ENCODE measurements at regions not wholly inside any gene's neighbourhood (a gene's known extent, or its start where the extent isn't known, plus 50 kb on each side); places are given as distances from the start of the nearest gene placed in this dataset.

DNA sequence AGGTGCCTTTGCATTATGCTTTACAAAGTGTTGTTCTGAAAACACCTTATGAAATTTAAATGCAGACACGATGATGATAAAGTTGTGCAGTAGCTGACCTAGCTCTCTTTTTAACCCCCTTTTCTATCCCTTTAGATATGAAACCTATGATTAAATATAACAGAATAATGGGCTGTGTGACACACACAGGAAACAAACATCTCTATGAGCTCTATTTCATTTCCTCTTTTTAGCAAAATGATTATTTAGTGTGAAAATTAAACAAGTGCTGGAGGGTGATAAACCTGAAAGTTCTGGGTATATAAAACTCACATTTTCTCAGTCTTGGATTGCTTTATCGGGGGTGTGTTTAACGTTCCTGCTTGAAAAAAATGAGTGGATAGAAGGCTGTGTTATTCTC, 1310.5 kb upstream of the CELF2 start:
- Histone ChIP-seq H3K4me3 (no peak overlapping the region), H3K4me1 (no peaks in the 10 kb centered on the region), H3K27ac (no peak overlapping the region), H3K36me3 (no peaks in the 10 kb centered on the region), H3K27me3 (no peaks in the 10 kb centered on the region), H3K9me3 (no peaks in the 10 kb centered on the region)
- FAIRE-seq, result no peak
- 65 to 76% methylated on average over 3 of the region's 3 CpGs for WGBS, 2 donors
- ATAC-seq, result no peak
- DNase-seq, result no peak
- TF ChIP-seq, protein P1, sequence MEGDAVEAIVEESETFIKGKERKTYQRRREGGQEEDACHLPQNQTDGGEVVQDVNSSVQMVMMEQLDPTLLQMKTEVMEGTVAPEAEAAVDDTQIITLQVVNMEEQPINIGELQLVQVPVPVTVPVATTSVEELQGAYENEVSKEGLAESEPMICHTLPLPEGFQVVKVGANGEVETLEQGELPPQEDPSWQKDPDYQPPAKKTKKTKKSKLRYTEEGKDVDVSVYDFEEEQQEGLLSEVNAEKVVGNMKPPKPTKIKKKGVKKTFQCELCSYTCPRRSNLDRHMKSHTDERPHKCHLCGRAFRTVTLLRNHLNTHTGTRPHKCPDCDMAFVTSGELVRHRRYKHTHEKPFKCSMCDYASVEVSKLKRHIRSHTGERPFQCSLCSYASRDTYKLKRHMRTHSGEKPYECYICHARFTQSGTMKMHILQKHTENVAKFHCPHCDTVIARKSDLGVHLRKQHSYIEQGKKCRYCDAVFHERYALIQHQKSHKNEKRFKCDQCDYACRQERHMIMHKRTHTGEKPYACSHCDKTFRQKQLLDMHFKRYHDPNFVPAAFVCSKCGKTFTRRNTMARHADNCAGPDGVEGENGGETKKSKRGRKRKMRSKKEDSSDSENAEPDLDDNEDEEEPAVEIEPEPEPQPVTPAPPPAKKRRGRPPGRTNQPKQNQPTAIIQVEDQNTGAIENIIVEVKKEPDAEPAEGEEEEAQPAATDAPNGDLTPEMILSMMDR (IDR thresholded peaks at IDR 0.05), result no peak
- intact Hi-C loops (cut with DNase I), result no loop called here

DNA sequence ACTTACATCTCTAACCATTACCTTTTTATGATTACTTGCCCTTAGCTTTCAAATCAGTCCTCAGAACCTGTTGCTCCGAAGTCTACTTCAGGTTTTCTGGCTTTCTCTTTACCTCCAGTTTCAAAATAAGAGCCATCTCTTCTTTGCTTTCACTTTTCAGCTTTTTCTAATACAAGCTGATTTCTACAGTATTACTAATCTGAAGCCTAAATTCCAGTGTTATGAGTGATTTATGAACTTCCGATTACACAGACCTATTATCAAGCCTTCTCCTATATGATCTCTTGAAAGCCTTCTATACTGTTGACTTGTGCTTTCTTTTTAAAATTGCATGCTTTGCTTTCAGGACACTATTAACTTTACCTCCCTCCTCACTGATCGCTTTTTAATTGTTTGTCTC, 1307.8 kb upstream of the CELF2 start:
- no peaks in the 10 kb centered on the region for H3K4me1 ChIP-seq
- no peaks in the 10 kb centered on the region for H3K36me3 ChIP-seq
- TF ChIP-seq, protein P1 (IDR thresholded peaks at IDR 0.05), result no peak
- DNase-seq (no peak), ATAC-seq (no peak), FAIRE-seq (no peak)
- no peaks in the 10 kb centered on the region for H3K9me3 ChIP-seq
- no peaks in the 10 kb centered on the region for H3K27me3 ChIP-seq
- no peak overlapping the region for H3K4me3 ChIP-seq
- WGBS, 2 donors, result 61 to 66% methylated on average over 3 of the region's 3 CpGs
- intact Hi-C loops (cut with DNase I), result no loop called here
- H3K27ac ChIP-seq, result no peak overlapping the region

DNA sequence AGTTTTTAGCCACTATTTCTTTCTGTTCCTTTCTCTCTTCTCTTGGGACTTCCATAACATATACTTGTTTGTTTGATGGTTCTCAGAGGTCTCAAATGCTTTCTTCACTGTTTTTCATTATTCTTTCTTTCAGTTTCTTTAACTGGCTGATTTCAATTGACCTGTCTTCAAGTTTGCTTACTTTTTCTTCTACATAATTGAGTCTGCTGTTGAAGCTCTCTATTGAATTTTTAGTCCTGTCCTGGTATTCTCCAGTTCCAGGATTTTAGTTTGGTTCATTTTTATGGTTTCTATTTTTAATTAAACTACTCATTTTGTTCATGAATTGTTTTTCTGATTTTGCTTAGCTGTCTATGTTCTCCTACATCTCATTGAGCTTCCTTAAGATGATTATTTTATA, 1305.3 kb upstream of the CELF2 start:
- no peak overlapping the region for H3K4me3 ChIP-seq
- H3K27ac ChIP-seq, result no peak overlapping the region
- H3K4me1 ChIP-seq, result no peaks in the 10 kb centered on the region
- intact Hi-C loops (cut with DNase I), result no loop called here
- no peaks in the 10 kb centered on the region for H3K27me3 ChIP-seq
- H3K9me3 ChIP-seq, result no peaks in the 10 kb centered on the region
- DNase-seq, result no peak
- no peak for ATAC-seq
- no peak for FAIRE-seq
- H3K36me3 ChIP-seq, result no peaks in the 10 kb centered on the region
- TF ChIP-seq, protein P1 (IDR thresholded peaks at IDR 0.05), result no peak

DNA sequence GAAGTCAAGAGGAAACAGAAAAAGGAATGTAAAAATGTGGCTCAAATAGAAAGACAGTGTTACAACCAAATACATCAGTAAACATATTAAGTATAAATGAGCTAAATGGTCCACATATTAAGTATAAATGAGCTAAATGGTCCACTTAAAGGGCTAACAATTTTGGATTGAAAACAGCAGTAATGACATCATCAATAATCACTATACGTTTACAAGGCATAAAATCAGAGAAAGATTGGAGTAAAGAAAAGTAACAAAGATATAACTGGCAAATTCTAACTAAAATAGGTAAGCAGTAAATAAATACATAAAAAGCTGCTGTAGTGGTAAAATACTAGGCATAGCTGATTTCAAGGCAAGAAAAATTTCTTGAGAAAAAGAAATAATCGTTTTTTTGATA, 1298.4 kb upstream of the CELF2 start:
- TF ChIP-seq, protein P1 (IDR thresholded peaks at IDR 0.05), result no peak
- FAIRE-seq (no peak), DNase-seq (no peak), ATAC-seq (no peak)
- Histone ChIP-seq H3K4me3 (no peak overlapping the region), H3K36me3 (no peaks in the 10 kb centered on the region), H3K27ac (no peak overlapping the region), H3K9me3 (no peaks in the 10 kb centered on the region), H3K4me1 (no peaks in the 10 kb centered on the region), H3K27me3 (no peaks in the 10 kb centered on the region)
- intact Hi-C loops (cut with DNase I), result no loop called here
- WGBS, 2 donors, result 54 to 56% methylated on average over 2 of the region's 2 CpGs

DNA sequence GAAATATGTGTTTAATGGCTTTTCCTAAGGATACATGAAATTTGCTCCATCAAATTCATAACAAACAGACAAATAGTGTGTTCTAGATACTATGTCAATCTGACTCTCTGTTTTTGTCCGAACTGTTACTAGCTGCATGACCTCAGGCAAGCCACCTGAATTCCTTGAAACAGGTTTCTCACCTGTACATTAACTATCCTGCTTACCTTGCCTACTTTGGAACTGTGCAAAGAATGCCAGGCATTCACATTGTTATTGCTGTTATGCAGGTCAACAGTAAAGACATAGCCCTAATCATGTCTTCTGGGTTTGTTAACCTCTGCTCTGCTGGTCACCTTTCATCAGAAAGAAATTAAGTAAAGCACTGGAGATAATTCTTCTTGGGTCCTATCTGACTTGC, 1283.9 kb upstream of the CELF2 start:
- no peak overlapping the region for H3K27ac ChIP-seq
- H3K36me3 ChIP-seq, result no peaks in the 10 kb centered on the region
- no peaks in the 10 kb centered on the region for H3K9me3 ChIP-seq
- ATAC-seq (no peak), DNase-seq (no peak), FAIRE-seq (no peak)
- TF ChIP-seq, protein P1 (IDR thresholded peaks at IDR 0.05), result no peak
- 3 to 22% methylated on average over 1 of the region's 1 CpG for WGBS, 2 donors
- intact Hi-C loops (cut with DNase I), result no loop called here
- H3K27me3 ChIP-seq, result no peaks in the 10 kb centered on the region
- no peaks in the 10 kb centered on the region for H3K4me1 ChIP-seq
- H3K4me3 ChIP-seq, result no peak overlapping the region
